HEK293T (cell line): ENCODE measurements at regions not wholly inside any gene's neighbourhood (a gene's known extent, or its start where the extent isn't known, plus 50 kb on each side); places are given as distances from the start of the nearest gene placed in this dataset.

Experiments
- BHLHE40 ChIP-seq: fragments of 450-650 bp; IDR thresholded peaks from 2 replicates; pipeline ENCODE4 v1.6.1; 2016; ENCODE audit warnings: mild to moderate bottlenecking, moderate library complexity, borderline replicate concordance
- ELF4 ChIP-seq: fragments of 450-650 bp; IDR thresholded peaks from 2 replicates; pipeline ENCODE4 v1.6.1; 2017; ENCODE audit warnings: antibody characterized with exemption
- FOXA1 ChIP-seq: fragments of 450-650 bp; IDR thresholded peaks from 2 replicates; pipeline ENCODE4 v1.6.1; 2016; ENCODE audit warnings: mild to moderate bottlenecking
- FOXM1 ChIP-seq: fragments of 450-650 bp; IDR thresholded peaks from 2 replicates; pipeline ENCODE4 v1.6.1; 2017; ENCODE audit warnings: mild to moderate bottlenecking, borderline replicate concordance
- HDGF ChIP-seq: fragments of 450-650 bp; IDR thresholded peaks from 2 replicates; pipeline ENCODE4 v1.6.1; 2017; ENCODE audit warnings: antibody characterized with exemption, borderline replicate concordance
- L3MBTL2 ChIP-seq: fragments of 450-650 bp; conservative IDR thresholded peaks from 2 replicates; pipeline ENCODE4 v1.6.1; 2016; ENCODE audit warnings: mild to moderate bottlenecking
- NFRKB ChIP-seq: fragments of 450-650 bp; IDR thresholded peaks from 2 replicates; pipeline ENCODE4 v1.6.1; 2016; ENCODE audit warnings: mild to moderate bottlenecking, moderate library complexity
- SP1 ChIP-seq: fragments of 450-650 bp; IDR thresholded peaks from 2 replicates; pipeline ENCODE4 v1.6.1; 2017
- SUZ12 ChIP-seq: fragments of 450-650 bp; IDR thresholded peaks from 2 replicates; pipeline ENCODE4 v1.6.1; 2016; ENCODE audit warnings: mild to moderate bottlenecking
- TARDBP ChIP-seq: fragments of 450-650 bp; IDR thresholded peaks from 2 replicates; pipeline ENCODE4 v1.6.1; 2016
- ZNF384 ChIP-seq: fragments of 450-650 bp; IDR thresholded peaks from 2 replicates; pipeline ENCODE4 v1.6.1; 2016
- TF ChIP-seq, protein P1 (sequence below): fragments of 450-650 bp; IDR thresholded peaks from 2 replicates; pipeline ENCODE4 v1.6.1; 2016

DNA sequence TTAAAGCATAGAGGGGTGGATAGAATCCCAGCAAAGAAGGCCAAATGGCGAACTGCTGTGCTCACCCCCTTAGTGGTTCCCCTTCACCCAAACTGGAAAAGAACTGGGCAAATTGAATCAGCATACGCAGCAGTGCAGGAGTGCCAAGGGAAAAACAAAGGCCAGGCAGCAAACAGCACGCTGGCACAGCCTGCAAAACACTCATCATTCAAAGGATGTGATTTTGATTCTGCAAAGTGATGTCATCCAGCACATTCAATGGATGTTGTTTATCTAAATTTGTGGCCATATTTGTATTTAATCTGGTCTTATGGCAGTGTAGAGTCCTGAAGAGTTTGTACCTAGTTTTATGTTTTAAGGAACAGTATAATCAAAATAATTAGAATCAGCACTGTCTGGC, 71.8 kb upstream of the ECE1 start:
- TF ChIP-seq SUZ12 (no peak), TARDBP (no peak), ZNF384 (no peak), ELF4 (no peak), FOXM1 (no peak), SP1 (no peak), FOXA1 (no peak), BHLHE40 (no peak), L3MBTL2 (no peak), NFRKB (no peak), HDGF (no peak)
- TF ChIP-seq, protein P1, sequence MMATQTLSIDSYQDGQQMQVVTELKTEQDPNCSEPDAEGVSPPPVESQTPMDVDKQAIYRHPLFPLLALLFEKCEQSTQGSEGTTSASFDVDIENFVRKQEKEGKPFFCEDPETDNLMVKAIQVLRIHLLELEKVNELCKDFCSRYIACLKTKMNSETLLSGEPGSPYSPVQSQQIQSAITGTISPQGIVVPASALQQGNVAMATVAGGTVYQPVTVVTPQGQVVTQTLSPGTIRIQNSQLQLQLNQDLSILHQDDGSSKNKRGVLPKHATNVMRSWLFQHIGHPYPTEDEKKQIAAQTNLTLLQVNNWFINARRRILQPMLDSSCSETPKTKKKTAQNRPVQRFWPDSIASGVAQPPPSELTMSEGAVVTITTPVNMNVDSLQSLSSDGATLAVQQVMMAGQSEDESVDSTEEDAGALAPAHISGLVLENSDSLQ = no peak
